ENCODE measurements at regions not wholly inside any gene's neighbourhood (a gene's known extent, or its start where the extent isn't known, plus 50 kb on each side); places are given as distances from the start of the nearest gene placed in this dataset.

DNA sequence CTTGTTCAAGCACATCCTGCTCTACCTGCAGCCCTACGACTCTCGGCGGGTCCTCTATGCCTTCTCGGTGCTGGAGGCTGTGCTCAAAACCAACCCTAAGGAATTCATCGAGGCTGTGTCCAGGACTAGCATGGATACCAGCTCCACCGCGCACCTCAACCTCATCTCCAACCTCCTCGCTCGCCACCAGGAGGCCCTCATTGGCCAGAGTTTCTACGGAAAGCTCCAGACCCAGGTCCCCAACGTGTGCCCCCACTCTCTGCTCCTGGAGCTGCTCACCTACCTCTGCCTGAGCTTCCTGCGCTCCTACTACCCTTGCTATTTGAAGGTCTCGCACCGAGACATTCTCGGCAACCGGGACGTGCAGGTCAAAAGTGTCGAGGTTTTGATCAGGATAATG, 74.3 kb upstream of the MORC3 start:
- Mint-ChIP-seq H3K9me3 (ENCODE audit: unreplicated experiment) (no peaks in the 10 kb centered on the region), H3K27ac (ENCODE audit: unreplicated experiment) (peak overlapping the region; percentile 48), H3K4me1 (ENCODE audit: low read depth, unreplicated experiment) (no peaks in the 10 kb centered on the region), H3K36me3 (ENCODE audit: insufficient read depth, unreplicated experiment) (peaks cover 25% of the 10 kb centered on the region), H3K4me3 (ENCODE audit: unreplicated experiment) (no peak overlapping the region), H3K27me3 (ENCODE audit: insufficient read depth, unreplicated experiment) (no peaks in the 10 kb centered on the region)
- Histone ChIP-seq H3K4me1 (peaks cover 10% of the 10 kb centered on the region), H3K9me3 (no peaks in the 10 kb centered on the region), H3K4me3 (ENCODE audit: low read depth, low read length) (no peak overlapping the region), H3K27me3 (replicated peaks; ENCODE audit: control insufficient read depth, insufficient read depth, low read length) (no peaks in the 10 kb centered on the region), H3K36me3 (ENCODE audit: control insufficient read depth, insufficient read depth, low read length) (peaks cover 3% of the 10 kb centered on the region)
- BruUV-seq (replicated peaks): no TSS peak
- ChIA-PET POLR2A (interaction anchor here (0.6 kb wide), 1 partner anchor 67 kb away, joined by 4 read pairs; no protein-coding TSS in a partner anchor), CTCF (interaction anchor here (0.6 to 2.0 kb wide), 2 partner anchors 16 to 36 kb away, joined by 6 to 8 read pairs; no protein-coding TSS in a partner anchor)
- intact Hi-C loops (cut with micrococcal nuclease; ENCODE audit: unreplicated experiment): no loop called here
- TF ChIP-seq, protein P1, sequence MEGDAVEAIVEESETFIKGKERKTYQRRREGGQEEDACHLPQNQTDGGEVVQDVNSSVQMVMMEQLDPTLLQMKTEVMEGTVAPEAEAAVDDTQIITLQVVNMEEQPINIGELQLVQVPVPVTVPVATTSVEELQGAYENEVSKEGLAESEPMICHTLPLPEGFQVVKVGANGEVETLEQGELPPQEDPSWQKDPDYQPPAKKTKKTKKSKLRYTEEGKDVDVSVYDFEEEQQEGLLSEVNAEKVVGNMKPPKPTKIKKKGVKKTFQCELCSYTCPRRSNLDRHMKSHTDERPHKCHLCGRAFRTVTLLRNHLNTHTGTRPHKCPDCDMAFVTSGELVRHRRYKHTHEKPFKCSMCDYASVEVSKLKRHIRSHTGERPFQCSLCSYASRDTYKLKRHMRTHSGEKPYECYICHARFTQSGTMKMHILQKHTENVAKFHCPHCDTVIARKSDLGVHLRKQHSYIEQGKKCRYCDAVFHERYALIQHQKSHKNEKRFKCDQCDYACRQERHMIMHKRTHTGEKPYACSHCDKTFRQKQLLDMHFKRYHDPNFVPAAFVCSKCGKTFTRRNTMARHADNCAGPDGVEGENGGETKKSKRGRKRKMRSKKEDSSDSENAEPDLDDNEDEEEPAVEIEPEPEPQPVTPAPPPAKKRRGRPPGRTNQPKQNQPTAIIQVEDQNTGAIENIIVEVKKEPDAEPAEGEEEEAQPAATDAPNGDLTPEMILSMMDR (IDR thresholded peaks at IDR 0.05; ENCODE audit: insufficient read depth in 1 of 2, low read depth in 1 of 2, low read length in 1 of 2, severe bottlenecking in 1 of 2, unreplicated experiment in 1 of 2): no peak
- no peak for DNase-seq

DNA sequence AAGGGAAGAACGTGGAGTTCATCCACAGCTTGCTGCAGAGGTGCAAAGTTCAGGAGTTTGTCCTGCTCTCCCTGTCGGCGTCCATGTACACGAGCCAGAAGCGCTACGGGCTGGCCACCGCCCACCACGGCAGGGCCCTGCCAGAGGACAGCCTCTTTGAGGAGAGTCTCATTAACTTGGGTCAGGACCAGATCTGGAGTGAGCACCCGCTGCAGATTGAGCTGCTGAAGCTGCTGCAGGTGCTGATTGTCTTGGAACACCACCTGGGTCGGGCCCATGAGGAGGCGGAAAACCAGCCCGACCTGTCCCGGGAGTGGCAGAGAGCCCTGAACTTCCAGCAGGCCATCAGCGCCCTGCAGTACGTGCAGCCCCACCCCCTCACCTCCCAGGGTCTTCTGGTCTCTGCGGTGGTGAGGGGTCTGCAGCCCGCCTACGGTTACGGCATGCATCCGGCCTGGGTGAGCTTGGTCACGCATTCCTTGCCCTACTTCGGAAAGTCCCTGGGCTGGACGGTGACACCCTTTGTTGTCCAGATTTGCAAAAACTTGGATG, 73.8 kb upstream of the MORC3 start:
- Histone ChIP-seq H3K4me3 (ENCODE audit: low read depth, low read length) (no peak overlapping the region), H3K9me3 (no peaks in the 10 kb centered on the region), H3K27me3 (replicated peaks; ENCODE audit: control insufficient read depth, insufficient read depth, low read length) (no peaks in the 10 kb centered on the region), H3K4me1 (peaks cover 10% of the 10 kb centered on the region), H3K36me3 (ENCODE audit: control insufficient read depth, insufficient read depth, low read length) (peaks cover 3% of the 10 kb centered on the region)
- intact Hi-C loops (cut with micrococcal nuclease; ENCODE audit: unreplicated experiment): no loop called here
- peak; percentile 51 to 52 for DNase-seq
- no peaks in the 10 kb centered on the region for H3K27me3 Mint-ChIP-seq (ENCODE audit: insufficient read depth, unreplicated experiment)
- BruUV-seq (replicated peaks): no TSS peak
- H3K9me3 Mint-ChIP-seq (ENCODE audit: unreplicated experiment): no peaks in the 10 kb centered on the region
- POLR2A ChIA-PET: interaction anchor here (0.6 kb wide), 1 partner anchor 68 kb away, joined by 4 read pairs; no protein-coding TSS in a partner anchor
- peak overlapping the region; percentile 48 for H3K27ac Mint-ChIP-seq (ENCODE audit: unreplicated experiment)
- TF ChIP-seq, protein P1 (IDR thresholded peaks at IDR 0.05; ENCODE audit: insufficient read depth in 1 of 2, low read depth in 1 of 2, low read length in 1 of 2, severe bottlenecking in 1 of 2, unreplicated experiment in 1 of 2): no peak
- H3K36me3 Mint-ChIP-seq (ENCODE audit: insufficient read depth, unreplicated experiment): peaks cover 25% of the 10 kb centered on the region
- CTCF ChIA-PET: interaction anchor here (0.6 to 2.0 kb wide), 3 partner anchors 15 to 55 kb away, joined by 3 to 8 read pairs (median 6); no protein-coding TSS in a partner anchor
- H3K4me3 Mint-ChIP-seq (ENCODE audit: unreplicated experiment): no peak overlapping the region
- no peaks in the 10 kb centered on the region for H3K4me1 Mint-ChIP-seq (ENCODE audit: low read depth, unreplicated experiment)

GRCh38 chr21:36247316-36248010, 72.5 kb upstream of the MORC3 start:
- intact Hi-C loops (cut with micrococcal nuclease; ENCODE audit: unreplicated experiment): no loop called here
- Mint-ChIP-seq H3K4me1 (ENCODE audit: low read depth, unreplicated experiment) (no peaks in the 10 kb centered on the region), H3K4me3 (ENCODE audit: unreplicated experiment) (no peak overlapping the region), H3K27ac (ENCODE audit: unreplicated experiment) (no peak overlapping the region), H3K27me3 (ENCODE audit: insufficient read depth, unreplicated experiment) (no peaks in the 10 kb centered on the region), H3K36me3 (ENCODE audit: insufficient read depth, unreplicated experiment) (peaks cover 25% of the 10 kb centered on the region), H3K9me3 (ENCODE audit: unreplicated experiment) (no peaks in the 10 kb centered on the region)
- ChIA-PET CTCF (interaction anchor here (0.6 kb wide), 1 partner anchor 144 kb away, joined by 3 read pairs; no protein-coding TSS in a partner anchor), POLR2A (no interaction called here)
- TF ChIP-seq, protein P1 (IDR thresholded peaks at IDR 0.05; ENCODE audit: insufficient read depth in 1 of 2, low read depth in 1 of 2, low read length in 1 of 2, severe bottlenecking in 1 of 2, unreplicated experiment in 1 of 2): no peak
- Histone ChIP-seq H3K36me3 (ENCODE audit: control insufficient read depth, insufficient read depth, low read length) (peaks cover 3% of the 10 kb centered on the region), H3K9me3 (no peaks in the 10 kb centered on the region), H3K4me1 (peaks cover 10% of the 10 kb centered on the region), H3K4me3 (ENCODE audit: low read depth, low read length) (no peak overlapping the region), H3K27me3 (replicated peaks; ENCODE audit: control insufficient read depth, insufficient read depth, low read length) (no peaks in the 10 kb centered on the region)
- BruUV-seq (replicated peaks): no TSS peak
- no peak for DNase-seq

Data from Caco-2 (cell line).